ENCODE measurements at regions not wholly inside any gene's neighbourhood (a gene's known extent, or its start where the extent isn't known, plus 50 kb on each side); places are given as distances from the start of the nearest gene placed in this dataset.

GRCh38 chr11:130813638-130814037, 102.6 kb downstream of the SNX19 start:
- TF ChIP-seq CTCF (IDR thresholded peaks at IDR 0.05; ENCODE audit: borderline replicate concordance, extremely low read depth, low read length, poor library complexity, severe bottlenecking): no peak

GRCh38 chr11:130814440-130815096, 101.7 kb downstream of the SNX19 start:
- Histone ChIP-seq H3K4me1 (ENCODE audit: insufficient read depth, low read length) (no peaks in the 10 kb centered on the region), H2AFZ (ENCODE audit: low read depth, low read length) (no peak overlapping the region), H3K27me3 (ENCODE audit: insufficient read depth, low read length, poor library complexity) (peaks cover 19% of the 10 kb centered on the region), H3K36me3 (ENCODE audit: insufficient read depth, low read length) (no peaks in the 10 kb centered on the region), H3K4me2 (ENCODE audit: insufficient read depth, low read length) (no peak overlapping the region), H3K9ac (ENCODE audit: low read depth, low read length) (no peak overlapping the region), H3K27ac (ENCODE audit: low read length) (no peak overlapping the region), H4K20me1 (ENCODE audit: insufficient read depth, low read length) (no peaks in the 10 kb centered on the region), H3K79me2 (ENCODE audit: insufficient read depth, low read length) (no peaks in the 10 kb centered on the region), H3K4me3 (ENCODE audit: low read depth in 1 of 2, low read length in 2 of 2) (no peak overlapping the region), H3K9me3 (ENCODE audit: insufficient read depth, low read length, severe bottlenecking) (no peaks in the 10 kb centered on the region)
- DNase-seq (no peak), ATAC-seq (ENCODE audit: insufficient read depth, low read depth) (no peak)
- TF ChIP-seq CTCF (IDR thresholded peaks at IDR 0.05; ENCODE audit: borderline replicate concordance, extremely low read depth, low read length, poor library complexity, severe bottlenecking) (no peak), EZH2 (IDR thresholded peaks at IDR 0.05; ENCODE audit: borderline replicate concordance, low read depth, low read length, severe bottlenecking) (no peak)

More at GRCh38 chr11:130813638-130814037, 102.6 kb downstream of the SNX19 start:
- Histone ChIP-seq H3K79me2 (ENCODE audit: insufficient read depth, low read length) (no peaks in the 10 kb centered on the region), H3K9ac (ENCODE audit: low read depth, low read length) (no peak overlapping the region), H2AFZ (ENCODE audit: low read depth, low read length) (no peak overlapping the region), H3K4me2 (ENCODE audit: insufficient read depth, low read length) (no peak overlapping the region), H3K4me1 (ENCODE audit: insufficient read depth, low read length) (no peaks in the 10 kb centered on the region), H3K36me3 (ENCODE audit: insufficient read depth, low read length) (no peaks in the 10 kb centered on the region), H3K9me3 (ENCODE audit: insufficient read depth, low read length, severe bottlenecking) (no peaks in the 10 kb centered on the region), H3K27ac (ENCODE audit: low read length) (no peak overlapping the region), H4K20me1 (ENCODE audit: insufficient read depth, low read length) (no peaks in the 10 kb centered on the region), H3K27me3 (ENCODE audit: insufficient read depth, low read length, poor library complexity) (peaks cover 19% of the 10 kb centered on the region), H3K4me3 (ENCODE audit: low read depth in 1 of 2, low read length in 2 of 2) (no peak overlapping the region)
- no peak for DNase-seq
- no peak for ATAC-seq (ENCODE audit: insufficient read depth, low read depth)

- Histone ChIP-seq H3K27ac (ENCODE audit: low read length) (no peak overlapping the region), H3K4me1 (ENCODE audit: insufficient read depth, low read length) (no peaks in the 10 kb centered on the region), H3K27me3 (ENCODE audit: insufficient read depth, low read length, poor library complexity) (peaks cover 19% of the 10 kb centered on the region), H2AFZ (ENCODE audit: low read depth, low read length) (no peak overlapping the region), H3K79me2 (ENCODE audit: insufficient read depth, low read length) (no peaks in the 10 kb centered on the region), H3K36me3 (ENCODE audit: insufficient read depth, low read length) (no peaks in the 10 kb centered on the region), H3K4me3 (ENCODE audit: low read depth in 1 of 2, low read length in 2 of 2) (no peak overlapping the region), H3K4me2 (ENCODE audit: insufficient read depth, low read length) (no peak overlapping the region), H3K9me3 (ENCODE audit: insufficient read depth, low read length, severe bottlenecking) (no peaks in the 10 kb centered on the region), H3K9ac (ENCODE audit: low read depth, low read length) (no peak overlapping the region), H4K20me1 (ENCODE audit: insufficient read depth, low read length) (no peaks in the 10 kb centered on the region)
- no peak for TF ChIP-seq EZH2 (IDR thresholded peaks at IDR 0.05; ENCODE audit: borderline replicate concordance, low read depth, low read length, severe bottlenecking)
- TF ChIP-seq CTCF (IDR thresholded peaks at IDR 0.05; ENCODE audit: borderline replicate concordance, extremely low read depth, low read length, poor library complexity, severe bottlenecking): no peak
- no peak for DNase-seq
- ATAC-seq (ENCODE audit: insufficient read depth, low read depth): no peak
These were observed 101.0 kb downstream of the SNX19 start for GRCh38 chr11:130815097-130815802.
